Suppressor macrophage treated with lipopolysaccharide for 1 hour (primary cell): ENCODE measurements at regions not wholly inside any gene's neighbourhood (a gene's known extent, or its start where the extent isn't known, plus 50 kb on each side); places are given as distances from the start of the nearest gene placed in this dataset.
"Not testable (repeated sequence)": the region's sequence is repeated elsewhere in the genome, so short reads cannot be mapped to it uniquely, and the experiment has no call there.

Experiments
- DNase-seq, 3 donors: peaks; one replicate each; pipeline ENCODE4 v3.0.0-alpha.2; 2020 to 2022

- DNase-seq: no peak
These were observed 87.6 kb upstream of the KCNQ5 start for GRCh38 chr6:72534236-72534635.

- no peak for DNase-seq
These were observed 86.7 kb upstream of the KCNQ5 start for GRCh38 chr6:72535124-72535523.

- DNase-seq: no peak
These were observed 74.8 kb upstream of the KCNQ5 start for GRCh38 chr6:72547020-72547419.

GRCh38 chr6:72551470-72551869 is 70.4 kb upstream of the KCNQ5 start:
- no peak for DNase-seq

- no peak for DNase-seq
These were observed 68.9 kb upstream of the KCNQ5 start for GRCh38 chr6:72552938-72553337.

- DNase-seq: no peak
These were observed 68.0 kb upstream of the KCNQ5 start for GRCh38 chr6:72553531-72554511.

- DNase-seq: no peak
These were observed 67.1 kb upstream of the KCNQ5 start for GRCh38 chr6:72554761-72555221.

- no peak for DNase-seq
These were observed 62.8 kb upstream of the KCNQ5 start for GRCh38 chr6:72559067-72559466.

GRCh38 chr6:72559555-72559954 is 62.3 kb upstream of the KCNQ5 start:
- DNase-seq: no peak

- DNase-seq: no peak
These were observed 60.9 kb upstream of the KCNQ5 start for GRCh38 chr6:72560721-72561593.

- DNase-seq: no peak
These were observed 60.2 kb upstream of the KCNQ5 start for GRCh38 chr6:72561629-72562028.

GRCh38 chr6:72564231-72564630 is 57.6 kb upstream of the KCNQ5 start:
- no peak for DNase-seq

- not testable (repeated sequence) for DNase-seq
These were observed 49.9 kb upstream of the KCNQ5 start for GRCh38 chr6:72571993-72572392.
